ENCODE measurements at regions not wholly inside any gene's neighbourhood (a gene's known extent, or its start where the extent isn't known, plus 50 kb on each side); places are given as distances from the start of the nearest gene placed in this dataset.

- no peak for TF ChIP-seq EZH2 (IDR thresholded peaks at IDR 0.05)
- no peak for TF ChIP-seq POLR2AphosphoS5 (IDR thresholded peaks at IDR 0.05; ENCODE audit: borderline replicate concordance, low read depth, low read length)
- TF ChIP-seq FOXP2 (optimal IDR thresholded peaks at IDR 0.05; ENCODE audit: control extremely low read depth, extremely low read length, insufficient read depth): no peak
Observed at GRCh38 chr14:101683365-101683764, 78.1 kb upstream of the PPP2R5C start.

All from SK-N-MC (cell line).